ENCODE measurements at regions not wholly inside any gene's neighbourhood (a gene's known extent, or its start where the extent isn't known, plus 50 kb on each side); places are given as distances from the start of the nearest gene placed in this dataset.
"Not testable (repeated sequence)": the region's sequence is repeated elsewhere in the genome, so short reads cannot be mapped to it uniquely, and the experiment has no call there.

DNA sequence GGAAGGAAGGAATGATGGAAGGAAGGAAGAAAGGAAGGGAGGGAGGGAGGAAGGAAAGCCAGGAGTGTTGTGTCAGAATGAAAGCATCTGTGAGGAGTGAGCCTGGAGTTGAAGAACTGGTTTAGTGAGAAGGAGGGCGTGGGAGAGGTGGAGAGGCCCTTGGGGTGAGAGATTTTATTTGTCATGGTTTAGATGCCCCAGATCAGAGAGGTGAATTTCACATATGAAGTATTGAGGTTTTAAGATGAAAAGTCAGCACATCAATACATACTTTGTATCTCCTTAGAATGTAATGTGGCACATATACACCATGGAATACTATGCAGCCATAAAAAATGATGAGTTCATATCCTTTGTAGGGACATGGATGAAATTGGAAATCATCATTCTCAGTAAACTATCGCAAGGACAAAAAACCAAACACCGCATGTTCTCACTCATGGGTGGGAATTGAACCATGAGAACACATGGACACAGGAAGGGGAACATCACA lies 222.3 kb upstream of the ECI2 start:
- not testable (repeated sequence) for FAIRE-seq; H3K4me1 ChIP-seq (replicated peaks in 1 of 2; ENCODE audit: control insufficient read depth in 2 of 2, insufficient read depth in 2 of 2, low read length in 2 of 2)

GRCh38 chr6:4356899-4357659 lies 221.7 kb upstream of the ECI2 start:
- Histone ChIP-seq H3K36me3 (ENCODE audit: control insufficient read depth, insufficient read depth, low read length) (no peaks in the 10 kb centered on the region), H3K79me2 (ENCODE audit: control insufficient read depth, insufficient read depth, low read length) (no peaks in the 10 kb centered on the region), H3K9ac (ENCODE audit: insufficient read depth in 1 of 2, low read depth in 2 of 2, low read length in 2 of 2) (no peak overlapping the region), H3K9me3 (replicated peaks; ENCODE audit: control insufficient read depth, insufficient read depth, low read depth, low read length) (no peaks in the 10 kb centered on the region), H3K9me1 (ENCODE audit: control insufficient read depth, insufficient read depth, low read length) (no peaks in the 10 kb centered on the region), H3K4me1 (replicated peaks in 1 of 2; ENCODE audit: control insufficient read depth in 2 of 2, insufficient read depth in 2 of 2, low read length in 2 of 2) (peaks cover 6 to 9% of the 10 kb centered on the region in 2 experiments), H2AFZ (ENCODE audit: low read depth, low read length) (no peak overlapping the region), H3K27me3 (ENCODE audit: control insufficient read depth in 2 of 2, insufficient read depth in 2 of 2, low read length in 2 of 2) (peaks cover 26 to 38% of the 10 kb centered on the region in 2 experiments), H3K4me3 (no peak overlapping the region), H3K27ac (ENCODE audit: extremely low read depth, low read depth, low read length) (no peak overlapping the region), H4K20me1 (replicated peaks; ENCODE audit: control insufficient read depth, insufficient read depth, low read length) (no peaks in the 10 kb centered on the region), H3K4me2 (ENCODE audit: insufficient read depth, low read length) (no peak overlapping the region)
- ChIA-PET CTCF (ENCODE audit: low intra/inter-chr PET ratio) (no interaction called here), POLR2A (no interaction called here)
- no peak for FAIRE-seq
- no TSS peak for BruUV-seq (replicated peaks)
- in situ Hi-C loops (cut with MboI) (no loop called here), intact Hi-C loops (cut with micrococcal nuclease) (no loop called here)
- TF ChIP-seq ZNF311 (CRISPR knock-in tag; IDR thresholded peaks at IDR 0.05): no peak
- TF ChIP-seq ZBTB26 (CRISPR knock-in tag; IDR thresholded peaks at IDR 0.05): peak; percentile 38; the same call in 1 of the 2 replicates
- 0 out of 2 replicates have a peak, but pooled peaks have one; percentile 16 for TF ChIP-seq THRB (CRISPR knock-in tag; conservative IDR thresholded peaks at IDR 0.05)
- DNase-seq (ENCODE audit: extremely low read depth in 1 of 4, low spot score in 3 of 4): no peak
- no peak for ATAC-seq
- 13% methylated on average over 7 of the region's 7 CpGs for WGBS (ENCODE audit: insufficient coverage, low coverage, missing lambda C conversion rate)

More for the DNA sequence above, 222.3 kb upstream of the ECI2 start:
- H3K36me3 ChIP-seq (ENCODE audit: control insufficient read depth, insufficient read depth, low read length); H3K4me3 ChIP-seq; DNase-seq (ENCODE audit: extremely low read depth in 1 of 4, low spot score in 3 of 4); H3K27ac ChIP-seq (ENCODE audit: extremely low read depth, low read depth, low read length); H3K4me2 ChIP-seq (ENCODE audit: insufficient read depth, low read length); CTCF ChIA-PET (ENCODE audit: low intra/inter-chr PET ratio); ATAC-seq; H3K79me2 ChIP-seq (ENCODE audit: control insufficient read depth, insufficient read depth, low read length); H3K9me1 ChIP-seq (ENCODE audit: control insufficient read depth, insufficient read depth, low read length); in situ Hi-C loops (cut with MboI); H2AFZ ChIP-seq (ENCODE audit: low read depth, low read length); H4K20me1 ChIP-seq (replicated peaks; ENCODE audit: control insufficient read depth, insufficient read depth, low read length); BruUV-seq (replicated peaks); intact Hi-C loops (cut with micrococcal nuclease); POLR2A ChIA-PET; H3K9ac ChIP-seq (ENCODE audit: insufficient read depth in 1 of 2, low read depth in 2 of 2, low read length in 2 of 2); H3K9me3 ChIP-seq (replicated peaks; ENCODE audit: control insufficient read depth, insufficient read depth, low read depth, low read length): not testable (repeated sequence)
- 46% methylated on average over 3 of the region's 3 CpGs for WGBS (ENCODE audit: insufficient coverage, low coverage, missing lambda C conversion rate)
- peaks cover 23 to 34% of the 10 kb centered on the region in 2 experiments for H3K27me3 ChIP-seq (ENCODE audit: control insufficient read depth in 2 of 2, insufficient read depth in 2 of 2, low read length in 2 of 2)
- peak; percentile 80 for TF ChIP-seq ZNF146 (CRISPR knock-in tag; IDR thresholded peaks at IDR 0.05; ENCODE audit: unreplicated experiment)
- TF ChIP-seq RBM25 (IDR thresholded peaks at IDR 0.05; ENCODE audit: low read depth, low read length, severe bottlenecking): peak; percentile 55

Data from K562 (cell line).